Hematopoietic multipotent progenitor cell (in vitro differentiated cells): ENCODE measurements at regions not wholly inside any gene's neighbourhood (a gene's known extent, or its start where the extent isn't known, plus 50 kb on each side); places are given as distances from the start of the nearest gene placed in this dataset.

ENCODE experiments used
- DNase-seq, 3 donors: peaks; one replicate each; pipeline ENCODE4 v3.0.0-alpha.2; 2011 to 2015; ENCODE audit warnings: low read depth in 2 of 3, low spot score in 2 of 3

DNA sequence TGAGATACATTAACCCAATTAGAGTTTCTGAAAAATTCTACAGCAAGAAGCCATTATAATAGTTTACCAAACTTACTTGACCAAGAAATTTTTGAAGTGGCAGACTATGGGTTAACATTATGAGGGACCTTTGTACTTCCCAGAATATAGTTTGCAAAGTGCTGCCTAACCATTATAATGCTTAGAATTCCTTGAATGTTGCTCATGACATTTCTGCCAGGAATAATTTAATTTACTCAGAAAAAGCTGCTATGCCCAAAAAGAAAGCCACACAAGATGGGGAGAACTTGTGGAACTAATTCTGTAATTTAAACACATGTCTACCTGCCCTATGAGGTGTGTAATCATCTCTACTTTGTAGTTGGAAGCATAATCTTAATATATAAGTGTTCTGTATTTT lies 58.1 kb upstream of the MYCBP2 start:
- DNase-seq, result no peak

DNA sequence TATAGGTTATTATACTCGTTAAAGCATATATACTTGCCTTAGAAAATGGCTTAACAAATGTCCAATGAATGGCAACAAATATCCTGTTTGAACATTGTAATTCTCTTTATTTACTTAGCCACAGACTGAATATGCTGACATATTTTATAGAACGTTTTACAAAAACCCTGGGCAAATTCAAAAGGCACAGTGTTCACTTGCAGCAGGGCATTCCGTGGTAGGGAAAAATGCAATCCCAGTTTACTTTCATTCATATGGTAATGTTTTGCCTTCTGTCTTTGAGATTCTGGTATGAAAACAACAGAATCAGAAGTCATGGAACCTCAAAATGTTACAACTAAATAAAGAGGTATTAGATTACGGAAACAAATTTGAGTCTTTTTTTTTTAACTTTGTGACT lies 56.2 kb upstream of the MYCBP2 start:
- DNase-seq, result no peak

- no peak for DNase-seq
These were observed 54.2 kb upstream of the MYCBP2 start for GRCh38 chr13:77381059-77381458.

DNA sequence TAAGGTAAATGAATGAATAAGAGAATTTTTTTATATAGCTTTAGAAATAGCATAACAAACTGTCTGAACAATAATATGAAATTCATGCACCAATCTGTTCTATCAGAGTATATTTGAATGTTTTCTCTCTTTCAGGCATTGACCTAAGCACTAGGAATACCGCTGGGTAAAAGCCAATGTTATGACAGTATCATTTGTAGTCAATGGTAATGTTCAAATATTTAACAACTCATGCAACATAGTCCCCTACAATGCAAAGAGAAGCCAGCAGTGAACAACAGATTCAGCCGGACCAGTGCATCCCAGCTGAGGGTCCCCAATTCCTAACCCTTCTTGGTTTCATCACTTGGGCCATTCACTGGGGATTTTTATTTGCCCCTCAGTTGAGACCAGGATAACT lies 52.6 kb upstream of the MYCBP2 start:
- DNase-seq, result no peak

- no peak for DNase-seq
These were observed 51.8 kb upstream of the MYCBP2 start for GRCh38 chr13:77378662-77379061.

- DNase-seq, result peak in 1 of 3 donors; percentile 6
These were observed 50.1 kb upstream of the MYCBP2 start for GRCh38 chr13:77377016-77377415.
